ENCODE measurements at regions not wholly inside any gene's neighbourhood (a gene's known extent, or its start where the extent isn't known, plus 50 kb on each side); places are given as distances from the start of the nearest gene placed in this dataset.

DNA sequence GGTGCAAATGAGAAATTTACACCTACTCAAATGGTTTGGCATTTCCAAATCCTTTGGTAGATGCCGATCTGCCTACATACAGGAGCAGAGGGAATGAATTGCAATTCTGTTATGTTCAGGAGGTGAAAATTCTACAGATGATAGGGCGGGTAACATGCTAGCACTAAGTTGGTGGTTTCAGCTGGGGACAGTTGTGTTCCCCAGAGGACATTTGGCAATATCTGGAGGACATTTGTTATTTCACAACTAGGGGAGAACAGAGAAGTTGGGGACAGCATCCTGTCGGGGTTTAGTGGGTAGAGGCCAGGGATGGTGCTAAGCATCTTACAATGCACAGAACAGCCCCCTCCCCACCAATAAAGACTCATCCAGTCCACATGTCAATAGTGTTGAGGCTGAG, 96.5 kb upstream of the PUDP start:
- TF ChIP-seq, protein P1, sequence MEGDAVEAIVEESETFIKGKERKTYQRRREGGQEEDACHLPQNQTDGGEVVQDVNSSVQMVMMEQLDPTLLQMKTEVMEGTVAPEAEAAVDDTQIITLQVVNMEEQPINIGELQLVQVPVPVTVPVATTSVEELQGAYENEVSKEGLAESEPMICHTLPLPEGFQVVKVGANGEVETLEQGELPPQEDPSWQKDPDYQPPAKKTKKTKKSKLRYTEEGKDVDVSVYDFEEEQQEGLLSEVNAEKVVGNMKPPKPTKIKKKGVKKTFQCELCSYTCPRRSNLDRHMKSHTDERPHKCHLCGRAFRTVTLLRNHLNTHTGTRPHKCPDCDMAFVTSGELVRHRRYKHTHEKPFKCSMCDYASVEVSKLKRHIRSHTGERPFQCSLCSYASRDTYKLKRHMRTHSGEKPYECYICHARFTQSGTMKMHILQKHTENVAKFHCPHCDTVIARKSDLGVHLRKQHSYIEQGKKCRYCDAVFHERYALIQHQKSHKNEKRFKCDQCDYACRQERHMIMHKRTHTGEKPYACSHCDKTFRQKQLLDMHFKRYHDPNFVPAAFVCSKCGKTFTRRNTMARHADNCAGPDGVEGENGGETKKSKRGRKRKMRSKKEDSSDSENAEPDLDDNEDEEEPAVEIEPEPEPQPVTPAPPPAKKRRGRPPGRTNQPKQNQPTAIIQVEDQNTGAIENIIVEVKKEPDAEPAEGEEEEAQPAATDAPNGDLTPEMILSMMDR (conservative IDR thresholded peaks at IDR 0.05), result no peak
- Histone ChIP-seq H3K18ac (ENCODE audit: insufficient read length, low read depth, low read length) (no peak overlapping the region), H3K14ac (ENCODE audit: insufficient read depth, low read length) (no peak overlapping the region), H3K4ac (ENCODE audit: low read depth, low read length) (no peak overlapping the region), H3K79me2 (ENCODE audit: insufficient read depth, low read length) (no peaks in the 10 kb centered on the region), H3K4me1 (ENCODE audit: insufficient read depth, low read length) (peaks cover 4% of the 10 kb centered on the region; the same call in 1 of the 2 replicates), H3K56ac (ENCODE audit: insufficient read length, low read depth, low read length) (no peak overlapping the region), H2BK120ac (ENCODE audit: low read depth, low read length, poor library complexity, severe bottlenecking) (no peak overlapping the region), H3K4me2 (ENCODE audit: insufficient read depth, insufficient read length, low read length) (no peak overlapping the region), H3K27me3 (ENCODE audit: insufficient read depth, low read length) (no peaks in the 10 kb centered on the region), H2BK20ac (ENCODE audit: low read depth, low read length, poor library complexity, severe bottlenecking) (no peak overlapping the region), H3T11ph (ENCODE audit: low read length) (no peak overlapping the region), H3K79me1 (ENCODE audit: insufficient read depth, low read depth, low read length, poor library complexity, severe bottlenecking) (no peaks in the 10 kb centered on the region), H2BK12ac (ENCODE audit: insufficient read length, low read depth, low read length) (no peak overlapping the region), H3K9ac (ENCODE audit: extremely low read depth, insufficient read length, low read length) (no peak overlapping the region), H2AFZ (ENCODE audit: low read length) (no peak overlapping the region), H4K20me1 (ENCODE audit: control insufficient read depth, insufficient read depth, insufficient read length) (no peaks in the 10 kb centered on the region), H4K5ac (ENCODE audit: insufficient read length, low read depth, low read length) (no peak overlapping the region), H3K9me3 (ENCODE audit: control insufficient read depth, low read depth, low read length) (no peaks in the 10 kb centered on the region), H3K23ac (ENCODE audit: insufficient read length, low read depth, low read length) (no peak overlapping the region), H4K91ac (ENCODE audit: insufficient read length, low read depth, low read length) (no peak overlapping the region), H3K23me2 (ENCODE audit: insufficient read length, low read depth, low read length, poor library complexity, severe bottlenecking) (no peaks in the 10 kb centered on the region), H4K8ac (replicated peaks; ENCODE audit: insufficient read length, low read depth, low read length) (no peak overlapping the region), H2BK15ac (ENCODE audit: low read depth, low read length) (no peak overlapping the region), H2AK5ac (ENCODE audit: insufficient read length, low read length) (no peak overlapping the region), H3K27ac (ENCODE audit: insufficient read length, low read depth, low read length) (no peak overlapping the region), H2BK5ac (ENCODE audit: insufficient read length, low read length) (no peak overlapping the region)
- Mint-ChIP-seq H3K4me1 (peaks cover 6 to 13% of the 10 kb centered on the region in 2 experiments), H3K9me3 (no peaks in the 10 kb centered on the region), H3K36me3 (ENCODE audit: insufficient read depth in 1 of 3, low read depth in 3 of 3) (peaks cover 0 to 4% (median 0%) of the 10 kb centered on the region in 3 experiments; a peak in 3 of 7 replicates), H3K27me3 (ENCODE audit: low read depth) (peaks cover 7% of the 10 kb centered on the region), H3K27ac (no peak overlapping the region), H3K4me3 (no peak overlapping the region)
- no peak for DNase-seq
- no CpG with 5 or more reads among the region's 3 CpGs for WGBS (ENCODE audit: extremely low coverage, insufficient read length, low lambda C conversion rate)

Measured in H9 (cell line).